SW480 (cell line): ENCODE measurements at regions not wholly inside any gene's neighbourhood (a gene's known extent, or its start where the extent isn't known, plus 50 kb on each side); places are given as distances from the start of the nearest gene placed in this dataset.

Source experiments
- DNase-seq: peaks from one replicate; pipeline ENCODE4 v3.0.0-alpha.2; 2016; ENCODE audit warnings: low spot score

GRCh38 chr18:24987303-24988252 is 364.4 kb downstream of the ZNF521 start:
- no peak for DNase-seq

GRCh38 chr18:24988253-24988840 is 363.6 kb downstream of the ZNF521 start:
- DNase-seq, result no peak

GRCh38 chr18:24989760-24990593 is 362.0 kb downstream of the ZNF521 start:
- no peak for DNase-seq

GRCh38 chr18:24990671-24991134 is 361.3 kb downstream of the ZNF521 start:
- DNase-seq, result no peak

GRCh38 chr18:24991141-24992060 is 360.6 kb downstream of the ZNF521 start:
- no peak for DNase-seq

- DNase-seq, result no peak
Observed at GRCh38 chr18:24992491-24992890, 359.5 kb downstream of the ZNF521 start.

GRCh38 chr18:24993628-24994027 is 358.3 kb downstream of the ZNF521 start:
- no peak for DNase-seq

GRCh38 chr18:24995056-24995455 is 356.9 kb downstream of the ZNF521 start:
- peak; percentile 1 for DNase-seq

- DNase-seq, result no peak
Observed at GRCh38 chr18:24995755-24996154, 356.2 kb downstream of the ZNF521 start.

- no peak for DNase-seq
Observed at GRCh38 chr18:24999650-25000267, 352.2 kb downstream of the ZNF521 start.

- no peak for DNase-seq
Observed at GRCh38 chr18:25001803-25002202, 350.2 kb downstream of the ZNF521 start.

- no peak for DNase-seq
Observed at GRCh38 chr18:25005541-25006403, 346.2 kb downstream of the ZNF521 start.

- DNase-seq, result no peak
Observed at GRCh38 chr18:25010623-25011374, 341.2 kb downstream of the ZNF521 start.
